ENCODE measurements at regions not wholly inside any gene's neighbourhood (a gene's known extent, or its start where the extent isn't known, plus 50 kb on each side); places are given as distances from the start of the nearest gene placed in this dataset.

- no peak for TF ChIP-seq EZH2 (IDR thresholded peaks at IDR 0.05; ENCODE audit: borderline replicate concordance, low read depth, low read length, poor library complexity, severe bottlenecking)
- TF ChIP-seq CTCF (conservative IDR thresholded peaks at IDR 0.05; ENCODE audit: low read depth, low read length) = no peak
- ChIA-PET CTCF (no interaction called here), POLR2A (ENCODE audit: low non-redundant PET) (no interaction called here)
- intact Hi-C loops (cut with micrococcal nuclease; ENCODE audit: unreplicated experiment) = no loop called here
- Histone ChIP-seq H3K36me3 (ENCODE audit: insufficient read depth, low read length, poor library complexity, severe bottlenecking) (no peaks in the 10 kb centered on the region), H3K27me3 (replicated peaks; ENCODE audit: insufficient read depth, low read depth, low read length, poor library complexity) (no peaks in the 10 kb centered on the region), H3K9me3 (ENCODE audit: low read depth, low read length, poor library complexity, severe bottlenecking) (no peaks in the 10 kb centered on the region), H3K4me3 (ENCODE audit: low read depth, low read length, poor library complexity, severe bottlenecking) (no peak overlapping the region), H3K27ac (ENCODE audit: low read depth, low read length, poor library complexity, severe bottlenecking) (no peak overlapping the region), H3K4me1 (ENCODE audit: insufficient read depth, low read length, poor library complexity, severe bottlenecking) (no peaks in the 10 kb centered on the region)
- no peak for DNase-seq (ENCODE audit: low spot score)
- no TSS peak for BruUV-seq (replicated peaks)
Measured at GRCh38 chr20:57897156-57897874, 187.5 kb upstream of the PMEPA1 start.

- POLR2A ChIA-PET (ENCODE audit: low non-redundant PET) = no interaction called here
- BruUV-seq (replicated peaks) = no TSS peak
- Histone ChIP-seq H3K27me3 (replicated peaks; ENCODE audit: insufficient read depth, low read depth, low read length, poor library complexity) (no peaks in the 10 kb centered on the region), H3K4me1 (ENCODE audit: insufficient read depth, low read length, poor library complexity, severe bottlenecking) (no peaks in the 10 kb centered on the region), H3K36me3 (ENCODE audit: insufficient read depth, low read length, poor library complexity, severe bottlenecking) (no peaks in the 10 kb centered on the region), H3K9me3 (ENCODE audit: low read depth, low read length, poor library complexity, severe bottlenecking) (no peaks in the 10 kb centered on the region), H3K4me3 (ENCODE audit: low read depth, low read length, poor library complexity, severe bottlenecking) (no peak overlapping the region), H3K27ac (ENCODE audit: low read depth, low read length, poor library complexity, severe bottlenecking) (no peak overlapping the region)
- TF ChIP-seq CTCF (conservative IDR thresholded peaks at IDR 0.05; ENCODE audit: low read depth, low read length) (no peak), EZH2 (IDR thresholded peaks at IDR 0.05; ENCODE audit: borderline replicate concordance, low read depth, low read length, poor library complexity, severe bottlenecking) (no peak)
- intact Hi-C loops (cut with micrococcal nuclease; ENCODE audit: unreplicated experiment) = no loop called here
- no peak for DNase-seq (ENCODE audit: low spot score)
- CTCF ChIA-PET = no interaction called here
Measured at GRCh38 chr20:57896563-57896962, 186.7 kb upstream of the PMEPA1 start.

- intact Hi-C loops (cut with micrococcal nuclease; ENCODE audit: unreplicated experiment) = no loop called here
- no peaks in the 10 kb centered on the region for H3K4me1 ChIP-seq (ENCODE audit: insufficient read depth, low read length, poor library complexity, severe bottlenecking)
- no peaks in the 10 kb centered on the region for H3K36me3 ChIP-seq (ENCODE audit: insufficient read depth, low read length, poor library complexity, severe bottlenecking)
- ChIA-PET CTCF (no interaction called here), POLR2A (ENCODE audit: low non-redundant PET) (no interaction called here)
- no peak for DNase-seq (ENCODE audit: low spot score)
- TF ChIP-seq EZH2 (IDR thresholded peaks at IDR 0.05; ENCODE audit: borderline replicate concordance, low read depth, low read length, poor library complexity, severe bottlenecking) (no peak), CTCF (conservative IDR thresholded peaks at IDR 0.05; ENCODE audit: low read depth, low read length) (no peak)
- no peak overlapping the region for H3K27ac ChIP-seq (ENCODE audit: low read depth, low read length, poor library complexity, severe bottlenecking)
- H3K9me3 ChIP-seq (ENCODE audit: low read depth, low read length, poor library complexity, severe bottlenecking) = no peaks in the 10 kb centered on the region
- BruUV-seq (replicated peaks) = no TSS peak
- no peaks in the 10 kb centered on the region for H3K27me3 ChIP-seq (replicated peaks; ENCODE audit: insufficient read depth, low read depth, low read length, poor library complexity)
- no peak overlapping the region for H3K4me3 ChIP-seq (ENCODE audit: low read depth, low read length, poor library complexity, severe bottlenecking)
Measured at GRCh38 chr20:57896017-57896416, 186.2 kb upstream of the PMEPA1 start.
